Astrocyte (in vitro differentiated cells and primary cell): ENCODE measurements at regions not wholly inside any gene's neighbourhood (a gene's known extent, or its start where the extent isn't known, plus 50 kb on each side); places are given as distances from the start of the nearest gene placed in this dataset.
A peak's percentile ranks its signal among the peaks of the same experiment; 100 is the strongest.

Source experiments
- DNase-seq: peaks from one replicate; pipeline ENCODE4 v3.0.0-alpha.2; 2010; ENCODE audit warnings: low read depth
- FAIRE-seq: peaks from 2 replicates; lab custom pipeline; 2011; peaks lifted over from hg19 to GRCh38; lab: Jason Lieb, UNC
- H2AFZ ChIP-seq: 2 replicates; pipeline ENCODE4 v1.6.0; 2012; ENCODE audit warnings: low read depth, low read length, inconsistent platforms
- H3K27ac ChIP-seq: 2 replicates; pipeline ENCODE4 v1.5.1; 2011; ENCODE audit warnings: low read depth, low read length, inconsistent platforms
- H3K27me3 ChIP-seq: 2 replicates; pipeline ENCODE4 v1.6.0; 2011; ENCODE audit warnings: low read length, inconsistent platforms; ENCODE audit not compliant: insufficient read depth
- H3K36me3 ChIP-seq: 2 replicates; pipeline ENCODE4 v1.5.1; 2011; ENCODE audit warnings: low read length, inconsistent platforms; ENCODE audit not compliant: insufficient read depth
- H3K4me1 ChIP-seq: 2 replicates; pipeline ENCODE4 v1.5.1; 2011; ENCODE audit warnings: low read length, inconsistent platforms; ENCODE audit not compliant: insufficient read depth
- H3K4me2 ChIP-seq: 2 replicates; pipeline ENCODE4 v1.6.0; 2012; ENCODE audit warnings: low read length, inconsistent platforms
- H3K4me3 ChIP-seq: 2 replicates; pipeline ENCODE4 v1.5.1; 2011; ENCODE audit warnings: low read depth, mild to moderate bottlenecking, low read length, inconsistent platforms; ENCODE audit not compliant: insufficient read depth
- H3K79me2 ChIP-seq: 2 replicates; pipeline ENCODE4 v1.6.0; 2012; ENCODE audit warnings: mild to moderate bottlenecking, low read length, inconsistent platforms; ENCODE audit not compliant: insufficient read depth
- H3K9ac ChIP-seq: 2 replicates; pipeline ENCODE4 v1.6.0; 2012; ENCODE audit warnings: mild to moderate bottlenecking, low read length, inconsistent platforms
- H3K9me3 ChIP-seq: 2 replicates; pipeline ENCODE4 v1.5.1; 2012; ENCODE audit warnings: low read depth, mild to moderate bottlenecking, low read length, inconsistent platforms; ENCODE audit not compliant: insufficient read depth
- H4K20me1 ChIP-seq: 2 replicates; pipeline ENCODE4 v1.6.0; 2012; ENCODE audit warnings: low read length, inconsistent platforms; ENCODE audit not compliant: insufficient read depth
- H3K27ac Mint-ChIP-seq: one replicate; pipeline ENCODE4 v1.8.0; 2021; ENCODE audit warnings: mild to moderate bottlenecking, mixed read lengths; ENCODE audit not compliant: unreplicated experiment
- H3K27me3 Mint-ChIP-seq: one replicate; pipeline ENCODE4 v1.8.0; 2021; ENCODE audit warnings: low read depth, mixed read lengths; ENCODE audit not compliant: unreplicated experiment
- H3K36me3 Mint-ChIP-seq: one replicate; pipeline ENCODE4 v1.8.0; 2021; ENCODE audit warnings: low read depth, mixed read lengths; ENCODE audit not compliant: unreplicated experiment
- H3K4me1 Mint-ChIP-seq: one replicate; pipeline ENCODE4 v1.8.0; 2021; ENCODE audit warnings: low read depth, mixed read lengths; ENCODE audit not compliant: unreplicated experiment
- H3K4me3 Mint-ChIP-seq: one replicate; pipeline ENCODE4 v1.8.0; 2021; ENCODE audit warnings: mild to moderate bottlenecking, moderate library complexity, mixed read lengths; ENCODE audit not compliant: unreplicated experiment
- H3K9me3 Mint-ChIP-seq: one replicate; pipeline ENCODE4 v1.8.0; 2021; ENCODE audit warnings: mild to moderate bottlenecking, mixed read lengths; ENCODE audit not compliant: unreplicated experiment
- EZH2 ChIP-seq: IDR thresholded peaks from 2 replicates; pipeline ENCODE4 v1.6.1; 2012; ENCODE audit warnings: mild to moderate bottlenecking, low read length, inconsistent platforms; ENCODE audit not compliant: insufficient read depth
- TF ChIP-seq, protein P1 (sequence below): IDR thresholded peaks from 2 replicates; pipeline ENCODE4 v1.5.1; 2011; ENCODE audit warnings: low read depth, mild to moderate bottlenecking, inconsistent platforms, low read length, moderate library complexity; ENCODE audit not compliant: insufficient read depth

- Histone ChIP-seq H3K4me1 (no peaks in the 10 kb centered on the region), H4K20me1 (no peaks in the 10 kb centered on the region), H3K4me3 (no peak overlapping the region), H3K36me3 (no peaks in the 10 kb centered on the region), H3K27ac (no peak overlapping the region), H3K9ac (no peak overlapping the region), H3K27me3 (no peaks in the 10 kb centered on the region), H3K4me2 (no peak overlapping the region), H2AFZ (no peak overlapping the region), H3K9me3 (no peaks in the 10 kb centered on the region), H3K79me2 (no peaks in the 10 kb centered on the region)
- no peak overlapping the region for H3K4me3 Mint-ChIP-seq
- DNase-seq (no peak), FAIRE-seq (no peak)
- no peaks in the 10 kb centered on the region for H3K36me3 Mint-ChIP-seq
- H3K9me3 Mint-ChIP-seq = peaks cover 3% of the 10 kb centered on the region
- peaks cover under 1% of the 10 kb centered on the region for H3K27me3 Mint-ChIP-seq
- no peak overlapping the region for H3K27ac Mint-ChIP-seq
- no peak for TF ChIP-seq EZH2
- TF ChIP-seq, protein P1, sequence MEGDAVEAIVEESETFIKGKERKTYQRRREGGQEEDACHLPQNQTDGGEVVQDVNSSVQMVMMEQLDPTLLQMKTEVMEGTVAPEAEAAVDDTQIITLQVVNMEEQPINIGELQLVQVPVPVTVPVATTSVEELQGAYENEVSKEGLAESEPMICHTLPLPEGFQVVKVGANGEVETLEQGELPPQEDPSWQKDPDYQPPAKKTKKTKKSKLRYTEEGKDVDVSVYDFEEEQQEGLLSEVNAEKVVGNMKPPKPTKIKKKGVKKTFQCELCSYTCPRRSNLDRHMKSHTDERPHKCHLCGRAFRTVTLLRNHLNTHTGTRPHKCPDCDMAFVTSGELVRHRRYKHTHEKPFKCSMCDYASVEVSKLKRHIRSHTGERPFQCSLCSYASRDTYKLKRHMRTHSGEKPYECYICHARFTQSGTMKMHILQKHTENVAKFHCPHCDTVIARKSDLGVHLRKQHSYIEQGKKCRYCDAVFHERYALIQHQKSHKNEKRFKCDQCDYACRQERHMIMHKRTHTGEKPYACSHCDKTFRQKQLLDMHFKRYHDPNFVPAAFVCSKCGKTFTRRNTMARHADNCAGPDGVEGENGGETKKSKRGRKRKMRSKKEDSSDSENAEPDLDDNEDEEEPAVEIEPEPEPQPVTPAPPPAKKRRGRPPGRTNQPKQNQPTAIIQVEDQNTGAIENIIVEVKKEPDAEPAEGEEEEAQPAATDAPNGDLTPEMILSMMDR = no peak
- no peaks in the 10 kb centered on the region for H3K4me1 Mint-ChIP-seq
Measured at GRCh38 chr4:18777190-18777930, 755.8 kb upstream of the LCORL start.

- no peak for FAIRE-seq
- Mint-ChIP-seq H3K9me3 (no peaks in the 10 kb centered on the region), H3K4me1 (peaks cover 8% of the 10 kb centered on the region), H3K36me3 (no peaks in the 10 kb centered on the region), H3K27ac (no peak overlapping the region), H3K27me3 (no peaks in the 10 kb centered on the region), H3K4me3 (no peak overlapping the region)
- H3K9ac ChIP-seq = no peak overlapping the region
- no peak for DNase-seq
- no peaks in the 10 kb centered on the region for H3K36me3 ChIP-seq
- H3K27ac ChIP-seq = no peak overlapping the region
- H3K4me3 ChIP-seq = no peak overlapping the region
- H4K20me1 ChIP-seq = no peaks in the 10 kb centered on the region
- H3K79me2 ChIP-seq = no peaks in the 10 kb centered on the region
- H3K4me1 ChIP-seq = no peaks in the 10 kb centered on the region
- no peak overlapping the region for H3K4me2 ChIP-seq
- TF ChIP-seq EZH2 = no peak
- TF ChIP-seq, protein P1 = no peak
- no peaks in the 10 kb centered on the region for H3K9me3 ChIP-seq
- H3K27me3 ChIP-seq = no peaks in the 10 kb centered on the region
- H2AFZ ChIP-seq = no peak overlapping the region
Measured at GRCh38 chr4:18767921-18768320, 746.4 kb upstream of the LCORL start.

DNA sequence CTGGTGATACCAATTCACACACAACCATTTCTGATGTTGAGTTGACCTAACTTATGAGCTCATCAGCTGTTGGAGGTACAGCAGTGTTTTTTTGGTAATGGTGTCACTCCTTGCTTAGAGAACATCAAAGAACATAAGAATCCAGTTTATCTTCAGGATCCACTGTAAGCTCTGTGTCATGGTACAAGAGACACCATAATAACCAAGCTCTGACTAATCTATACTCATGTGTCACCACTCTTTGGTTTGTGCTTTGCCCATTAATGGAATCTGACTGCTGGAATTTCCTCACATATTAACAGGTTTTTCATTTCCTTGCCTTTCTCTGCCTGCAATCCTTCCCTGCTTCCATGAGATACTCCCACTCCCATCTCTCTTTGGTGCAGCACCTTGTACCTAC is 735.1 kb upstream of the LCORL start:
- Mint-ChIP-seq H3K4me3 (no peak overlapping the region), H3K27me3 (no peaks in the 10 kb centered on the region), H3K27ac (peak overlapping the region; percentile 19), H3K36me3 (no peaks in the 10 kb centered on the region), H3K9me3 (no peaks in the 10 kb centered on the region), H3K4me1 (peaks cover 11% of the 10 kb centered on the region)
- Histone ChIP-seq H3K9ac (no peak overlapping the region), H3K4me3 (no peak overlapping the region), H2AFZ (no peak overlapping the region), H3K9me3 (no peaks in the 10 kb centered on the region), H3K27me3 (no peaks in the 10 kb centered on the region), H3K79me2 (no peaks in the 10 kb centered on the region), H3K27ac (no peak overlapping the region), H3K4me2 (no peak overlapping the region), H3K36me3 (no peaks in the 10 kb centered on the region), H4K20me1 (no peaks in the 10 kb centered on the region), H3K4me1 (no peaks in the 10 kb centered on the region)
- FAIRE-seq (no peak), DNase-seq (no peak)
- TF ChIP-seq, protein P1 = no peak
- TF ChIP-seq EZH2 = no peak
